ENCODE measurements at regions not wholly inside any gene's neighbourhood (a gene's known extent, or its start where the extent isn't known, plus 50 kb on each side); places are given as distances from the start of the nearest gene placed in this dataset.

DNA sequence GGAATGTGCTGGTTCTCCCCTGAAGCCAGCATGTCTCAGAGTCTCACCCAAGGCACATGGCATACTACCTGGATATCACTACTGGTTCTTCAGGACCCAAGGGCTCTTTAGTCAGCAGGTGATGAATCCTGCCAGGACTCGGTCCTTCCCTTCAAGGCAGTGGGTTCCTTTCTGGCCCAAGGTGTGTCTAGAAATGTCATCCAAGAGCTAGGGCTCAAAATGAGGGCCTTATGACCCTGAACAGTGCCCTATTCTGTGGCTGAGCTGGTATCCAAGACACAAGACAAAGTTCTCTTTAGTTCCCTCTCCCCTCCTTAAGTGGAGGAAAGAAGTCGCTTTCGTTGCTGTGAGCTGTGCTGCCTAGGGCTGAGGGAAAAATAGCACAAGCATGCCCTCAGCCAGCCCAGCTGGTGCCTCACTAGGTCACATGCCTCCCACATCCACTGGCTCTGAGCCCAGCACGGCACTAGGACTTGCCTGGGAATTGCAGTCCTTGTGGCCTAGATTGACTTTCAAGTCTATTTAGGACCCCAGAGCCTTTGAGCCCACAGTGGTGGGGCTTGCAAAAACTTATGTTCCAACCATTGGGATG is 106.0 kb downstream of the BMS1 start:
- Histone ChIP-seq H3K4ac (ENCODE audit: low read depth, low read length) (no peak overlapping the region), H4K5ac (ENCODE audit: low read depth, low read length) (no peak overlapping the region), H4K91ac (ENCODE audit: insufficient read depth, low read depth, low read length) (no peak overlapping the region), H3K4me1 (ENCODE audit: control insufficient read depth, insufficient read depth, low read length) (no peaks in the 10 kb centered on the region), H3K4me2 (ENCODE audit: low read depth, low read length) (no peak overlapping the region), H3K4me3 (ENCODE audit: insufficient read depth, low read depth, low read length) (no peak overlapping the region), H3K79me1 (ENCODE audit: low read depth in 1 of 2, low read length in 2 of 2) (no peaks in the 10 kb centered on the region), H3K36me3 (ENCODE audit: control insufficient read depth, insufficient read depth, low read length) (no peaks in the 10 kb centered on the region), H2AFZ (replicated peaks; ENCODE audit: low read length, poor library complexity) (no peak overlapping the region), H2AK9ac (replicated peaks; ENCODE audit: low read depth, low read length, poor library complexity) (no peak overlapping the region), H3K23ac (ENCODE audit: low read depth, low read length) (no peak overlapping the region), H4K20me1 (ENCODE audit: insufficient read depth, low read length) (no peaks in the 10 kb centered on the region), H2BK120ac (ENCODE audit: low read depth, low read length) (no peak overlapping the region), H3K27ac (ENCODE audit: insufficient read depth, low read length) (no peak overlapping the region), H2BK5ac (ENCODE audit: low read depth, low read length, poor library complexity, severe bottlenecking) (no peak overlapping the region), H2AK5ac (ENCODE audit: low read depth, low read length) (no peak overlapping the region), H3K14ac (replicated peaks; ENCODE audit: low read depth, low read length) (no peak overlapping the region), H3K9me1 (ENCODE audit: insufficient read depth, low read length) (no peaks in the 10 kb centered on the region), H3K9ac (ENCODE audit: low read depth, low read length) (no peak overlapping the region), H3K18ac (ENCODE audit: low read depth, low read length) (no peak overlapping the region), H4K8ac (ENCODE audit: low read depth in 2 of 2, low read length in 2 of 2) (no peak overlapping the region), H2BK15ac (ENCODE audit: low read depth, low read length) (no peak overlapping the region), H2BK20ac (ENCODE audit: low read depth, low read length) (no peak overlapping the region), H3K9me3 (ENCODE audit: control insufficient read depth, insufficient read depth, low read length) (no peaks in the 10 kb centered on the region), H3K27me3 (ENCODE audit: control insufficient read depth, insufficient read depth, low read length) (no peaks in the 10 kb centered on the region), H3K56ac (ENCODE audit: extremely low read depth, insufficient read depth, low read length) (no peak overlapping the region)
- intact Hi-C loops (cut with micrococcal nuclease): no loop called here
- ChIA-PET POLR2A (ENCODE audit: unreplicated experiment) (no interaction called here), CTCF (interaction anchor here (0.6 kb wide), 1 partner anchor 203 kb away, joined by 7 read pairs; no protein-coding TSS in a partner anchor)
- dilution Hi-C loops (cut with HindIII; ENCODE audit: low sequenced_read_pairs, unreplicated experiment): no loop called here
- WGBS, 2 experiments (ENCODE audit: extremely low coverage in 2 of 2, insufficient read length in 1 of 2): no CpG with 5 or more reads among the region's 4 CpGs
- in situ Hi-C loops (cut with MboI; ENCODE audit: low sequenced_read_pairs): loop anchor here (25.0 kb wide), 1 partner anchor 174 kb away; no protein-coding TSS in a partner anchor
- no peak for ATAC-seq (ENCODE audit: low read depth)
- no peak for DNase-seq
- TF ChIP-seq MAZ (IDR thresholded peaks at IDR 0.05; ENCODE audit: borderline replicate concordance, low read depth, low read length) (no peak), CHD1 (IDR thresholded peaks at IDR 0.05; ENCODE audit: low read depth, low read length) (no peak), RAD21 (IDR thresholded peaks at IDR 0.05; ENCODE audit: low read length) (no peak), MAFK (IDR thresholded peaks at IDR 0.05; ENCODE audit: low read depth, low read length) (no peak), POLR2A (IDR thresholded peaks at IDR 0.05; ENCODE audit: low read depth, low read length) (no peak), FOS (IDR thresholded peaks at IDR 0.05; ENCODE audit: low read depth, low read length) (no peak), RCOR1 (IDR thresholded peaks at IDR 0.05; ENCODE audit: insufficient replicate concordance, low read length) (no peak), CEBPB (IDR thresholded peaks at IDR 0.05; ENCODE audit: low read depth, low read length) (no peak), SMC3 (IDR thresholded peaks at IDR 0.05; ENCODE audit: low read depth, low read length) (no peak), RFX5 (IDR thresholded peaks at IDR 0.05; ENCODE audit: low read depth, low read length) (no peak), BHLHE40 (IDR thresholded peaks at IDR 0.05; ENCODE audit: low read depth, low read length) (no peak), MXI1 (IDR thresholded peaks at IDR 0.05; ENCODE audit: borderline replicate concordance, low read depth, low read length) (no peak), NFE2L2 (IDR thresholded peaks at IDR 0.05; ENCODE audit: low read depth, low read length) (no peak)
- TF ChIP-seq, protein P1, sequence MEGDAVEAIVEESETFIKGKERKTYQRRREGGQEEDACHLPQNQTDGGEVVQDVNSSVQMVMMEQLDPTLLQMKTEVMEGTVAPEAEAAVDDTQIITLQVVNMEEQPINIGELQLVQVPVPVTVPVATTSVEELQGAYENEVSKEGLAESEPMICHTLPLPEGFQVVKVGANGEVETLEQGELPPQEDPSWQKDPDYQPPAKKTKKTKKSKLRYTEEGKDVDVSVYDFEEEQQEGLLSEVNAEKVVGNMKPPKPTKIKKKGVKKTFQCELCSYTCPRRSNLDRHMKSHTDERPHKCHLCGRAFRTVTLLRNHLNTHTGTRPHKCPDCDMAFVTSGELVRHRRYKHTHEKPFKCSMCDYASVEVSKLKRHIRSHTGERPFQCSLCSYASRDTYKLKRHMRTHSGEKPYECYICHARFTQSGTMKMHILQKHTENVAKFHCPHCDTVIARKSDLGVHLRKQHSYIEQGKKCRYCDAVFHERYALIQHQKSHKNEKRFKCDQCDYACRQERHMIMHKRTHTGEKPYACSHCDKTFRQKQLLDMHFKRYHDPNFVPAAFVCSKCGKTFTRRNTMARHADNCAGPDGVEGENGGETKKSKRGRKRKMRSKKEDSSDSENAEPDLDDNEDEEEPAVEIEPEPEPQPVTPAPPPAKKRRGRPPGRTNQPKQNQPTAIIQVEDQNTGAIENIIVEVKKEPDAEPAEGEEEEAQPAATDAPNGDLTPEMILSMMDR (conservative IDR thresholded peaks at IDR 0.05; ENCODE audit: low read depth, low read length): no peak
- TF ChIP-seq, protein P2, sequence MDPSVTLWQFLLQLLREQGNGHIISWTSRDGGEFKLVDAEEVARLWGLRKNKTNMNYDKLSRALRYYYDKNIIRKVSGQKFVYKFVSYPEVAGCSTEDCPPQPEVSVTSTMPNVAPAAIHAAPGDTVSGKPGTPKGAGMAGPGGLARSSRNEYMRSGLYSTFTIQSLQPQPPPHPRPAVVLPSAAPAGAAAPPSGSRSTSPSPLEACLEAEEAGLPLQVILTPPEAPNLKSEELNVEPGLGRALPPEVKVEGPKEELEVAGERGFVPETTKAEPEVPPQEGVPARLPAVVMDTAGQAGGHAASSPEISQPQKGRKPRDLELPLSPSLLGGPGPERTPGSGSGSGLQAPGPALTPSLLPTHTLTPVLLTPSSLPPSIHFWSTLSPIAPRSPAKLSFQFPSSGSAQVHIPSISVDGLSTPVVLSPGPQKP (IDR thresholded peaks at IDR 0.05; ENCODE audit: borderline replicate concordance, low read depth, low read length): no peak
- TF ChIP-seq, protein P3, sequence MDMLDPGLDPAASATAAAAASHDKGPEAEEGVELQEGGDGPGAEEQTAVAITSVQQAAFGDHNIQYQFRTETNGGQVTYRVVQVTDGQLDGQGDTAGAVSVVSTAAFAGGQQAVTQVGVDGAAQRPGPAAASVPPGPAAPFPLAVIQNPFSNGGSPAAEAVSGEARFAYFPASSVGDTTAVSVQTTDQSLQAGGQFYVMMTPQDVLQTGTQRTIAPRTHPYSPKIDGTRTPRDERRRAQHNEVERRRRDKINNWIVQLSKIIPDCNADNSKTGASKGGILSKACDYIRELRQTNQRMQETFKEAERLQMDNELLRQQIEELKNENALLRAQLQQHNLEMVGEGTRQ (IDR thresholded peaks at IDR 0.05; ENCODE audit: low read depth, low read length): no peak
- no TSS peak for BruUV-seq (replicated peaks)

Measured in IMR-90 (cell line).